ENCODE measurements at regions not wholly inside any gene's neighbourhood (a gene's known extent, or its start where the extent isn't known, plus 50 kb on each side); places are given as distances from the start of the nearest gene placed in this dataset.

- no peak overlapping the region for H3K4me3 ChIP-seq (ENCODE audit: low read depth in 1 of 3, low read length in 3 of 3)
Observed at GRCh38 chr20:7459083-7459482, 481.2 kb downstream of the HAO1 start.

GRCh38 chr20:7463290-7463689 lies 477.0 kb downstream of the HAO1 start:
- DNase-seq (ENCODE audit: low spot score) = no peak
- 83% methylated on average over 1 of the region's 1 CpG for WGBS
- TF ChIP-seq YY1 (IDR thresholded peaks at IDR 0.05) = no peak
- no peak for TF ChIP-seq GABPA (IDR thresholded peaks at IDR 0.05 in 1 of 2, conservative IDR thresholded peaks at IDR 0.05 in 1 of 2)
- TF ChIP-seq CTCF (IDR thresholded peaks at IDR 0.05; ENCODE audit: low read depth, low read length, missing input control) = no peak
- no peak for TF ChIP-seq MAX (IDR thresholded peaks at IDR 0.05)
- no peak for TF ChIP-seq REST (IDR thresholded peaks at IDR 0.05)
- no peak for TF ChIP-seq ATF3 (IDR thresholded peaks at IDR 0.05)
- TF ChIP-seq SP1 (IDR thresholded peaks at IDR 0.05) = no peak
- TF ChIP-seq HNF4G (IDR thresholded peaks at IDR 0.05) = no peak
- no peak for TF ChIP-seq EGR1 (IDR thresholded peaks at IDR 0.05; ENCODE audit: low read depth in 2 of 2)
- no peak for TF ChIP-seq NR2F2 (IDR thresholded peaks at IDR 0.05)
- TF ChIP-seq FOXA1 (IDR thresholded peaks at IDR 0.05) = no peak
- TF ChIP-seq ZBTB33 (IDR thresholded peaks at IDR 0.05) = no peak
- TF ChIP-seq RXRA (IDR thresholded peaks at IDR 0.05) = no peak
- Histone ChIP-seq H3K9me3 (ENCODE audit: control insufficient read depth in 4 of 4, low read length in 3 of 4) (no peaks in the 10 kb centered on the region), H3K27ac (ENCODE audit: low read depth in 1 of 2, low read length in 2 of 2) (no peak overlapping the region), H3K4me1 (ENCODE audit: control insufficient read depth in 4 of 4, insufficient read depth in 4 of 4, low read length in 3 of 4) (no peaks in the 10 kb centered on the region), H3K27me3 (ENCODE audit: control insufficient read depth in 4 of 4, insufficient read depth in 4 of 4, low read length in 3 of 4) (no peaks in the 10 kb centered on the region), H3K4me3 (ENCODE audit: low read depth in 1 of 3, low read length in 3 of 3) (no peak overlapping the region), H3K9ac (ENCODE audit: low read depth in 1 of 2, low read length in 2 of 2) (no peak overlapping the region), H3K36me3 (ENCODE audit: control insufficient read depth in 4 of 4, insufficient read depth in 3 of 4, low read depth in 1 of 4, low read length in 3 of 4) (no peaks in the 10 kb centered on the region)

More at GRCh38 chr20:7459083-7459482, 481.2 kb downstream of the HAO1 start:
- Histone ChIP-seq H3K27ac (ENCODE audit: low read depth in 1 of 2, low read length in 2 of 2) (no peak overlapping the region), H3K36me3 (ENCODE audit: control insufficient read depth in 4 of 4, insufficient read depth in 3 of 4, low read depth in 1 of 4, low read length in 3 of 4) (no peaks in the 10 kb centered on the region), H3K27me3 (ENCODE audit: control insufficient read depth in 4 of 4, insufficient read depth in 4 of 4, low read length in 3 of 4) (no peaks in the 10 kb centered on the region), H3K9me3 (ENCODE audit: control insufficient read depth in 4 of 4, low read length in 3 of 4) (no peaks in the 10 kb centered on the region), H3K4me1 (ENCODE audit: control insufficient read depth in 4 of 4, insufficient read depth in 4 of 4, low read length in 3 of 4) (peaks cover 0 to 1% (median 0%) of the 10 kb centered on the region in 4 donors), H3K9ac (ENCODE audit: low read depth in 1 of 2, low read length in 2 of 2) (no peak overlapping the region)
- 74% methylated on average over 1 of the region's 1 CpG for WGBS
- TF ChIP-seq ZBTB33 (IDR thresholded peaks at IDR 0.05) (no peak), ATF3 (IDR thresholded peaks at IDR 0.05) (no peak), YY1 (IDR thresholded peaks at IDR 0.05) (no peak), JUND (IDR thresholded peaks at IDR 0.05) (no peak), RAD21 (IDR thresholded peaks at IDR 0.05) (no peak)
- DNase-seq (ENCODE audit: low spot score) = no peak

All from liver (tissue), 8 donors.